ENCODE measurements at regions not wholly inside any gene's neighbourhood (a gene's known extent, or its start where the extent isn't known, plus 50 kb on each side); places are given as distances from the start of the nearest gene placed in this dataset.

DNA sequence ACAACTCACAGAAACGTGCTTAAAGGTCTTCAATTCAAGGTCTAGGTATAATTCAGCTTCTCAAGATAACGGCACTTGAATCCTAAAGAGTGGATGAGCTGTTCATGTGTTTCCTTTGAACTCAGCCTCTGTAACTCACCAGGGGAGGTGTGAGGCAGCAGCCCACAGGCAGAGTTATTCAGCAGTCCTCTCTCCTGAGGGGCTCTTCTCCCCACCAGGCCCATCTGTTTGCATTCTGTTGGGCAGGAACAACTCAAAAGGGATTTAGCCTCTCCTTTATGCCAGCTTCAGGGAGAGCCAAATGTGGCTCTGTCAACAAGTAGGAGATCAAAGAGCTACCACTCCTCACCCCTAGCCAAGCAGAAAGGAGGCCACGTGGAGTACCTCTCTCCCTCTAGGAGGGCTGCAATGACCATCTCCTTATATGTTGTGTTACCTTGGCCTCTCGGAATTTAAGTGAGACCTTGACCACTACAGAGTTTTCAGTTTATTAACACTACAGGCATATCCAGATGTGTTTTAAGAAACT lies 151.2 kb downstream of the SPATA18 start:
- no peak overlapping the region for H3K18ac ChIP-seq (ENCODE audit: extremely low read depth, low read length)
- H2BK120ac ChIP-seq (replicated peaks; ENCODE audit: low read depth, low read length), result no peak overlapping the region
- CTCF ChIA-PET (ENCODE audit: partially characterized antibody), result no interaction called here
- no peak overlapping the region for H3K4me3 ChIP-seq (ENCODE audit: extremely low read depth in 1 of 4, insufficient read depth in 2 of 4, low read depth in 3 of 4, low read length in 4 of 4)
- peaks cover 0 to 3% of the 10 kb centered on the region in 2 experiments for H4K20me1 ChIP-seq (replicated peaks in 1 of 2; ENCODE audit: control insufficient read depth in 1 of 2, insufficient read depth in 2 of 2, low read length in 2 of 2)
- H3K27ac ChIP-seq (ENCODE audit: low read depth, low read length), result no peak overlapping the region
- 0 out of 2 replicates have a peak overlapping the region, but pooled peaks have one; percentile 45 for H2AFZ ChIP-seq (ENCODE audit: low read length)
- H3K9me3 ChIP-seq (ENCODE audit: insufficient read depth in 2 of 2, low read depth in 1 of 2, low read length in 1 of 2), result no peaks in the 10 kb centered on the region
- peaks cover 0 to 10% (median 2%) of the 10 kb centered on the region in 4 experiments; a peak in 2 of 7 replicates for H3K4me1 ChIP-seq (replicated peaks in 1 of 4; ENCODE audit: control insufficient read depth in 3 of 4, insufficient read depth in 4 of 4, low read length in 3 of 4)
- H2BK15ac ChIP-seq (ENCODE audit: low read length), result no peak overlapping the region
- no peak overlapping the region for H2BK5ac ChIP-seq (ENCODE audit: low read depth, low read length)
- DNase-seq (ENCODE audit: low read depth in 1 of 2, low spot score in 2 of 2) (no peak), FAIRE-seq (no peak)
- no peaks in the 10 kb centered on the region for H3K36me3 ChIP-seq (ENCODE audit: control insufficient read depth in 2 of 4, insufficient read depth in 4 of 4, low read length in 3 of 4)
- H2AK5ac ChIP-seq (ENCODE audit: low read depth, low read length), result no peak overlapping the region
- H2BK12ac ChIP-seq (ENCODE audit: low read depth, low read length), result no peak overlapping the region; the same call in 1 of the 2 replicates
- H3K14ac ChIP-seq (ENCODE audit: insufficient read length), result no peak overlapping the region
- H3K23ac ChIP-seq (ENCODE audit: insufficient read length), result no peak overlapping the region
- TF ChIP-seq RBBP5 (IDR thresholded peaks at IDR 0.05; ENCODE audit: borderline replicate concordance, low read depth, low read length), result no peak
- TF ChIP-seq, protein P1, sequence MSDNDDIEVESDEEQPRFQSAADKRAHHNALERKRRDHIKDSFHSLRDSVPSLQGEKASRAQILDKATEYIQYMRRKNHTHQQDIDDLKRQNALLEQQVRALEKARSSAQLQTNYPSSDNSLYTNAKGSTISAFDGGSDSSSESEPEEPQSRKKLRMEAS (IDR thresholded peaks at IDR 0.05), result 0 out of 2 replicates have a peak, but pooled peaks have one; percentile 13
- no peak overlapping the region for H4K91ac ChIP-seq (replicated peaks; ENCODE audit: insufficient read length, low read length)
- H4K5ac ChIP-seq (ENCODE audit: insufficient read length, low read depth, low read length), result no peak overlapping the region
- POLR2A ChIA-PET (ENCODE audit: partially characterized antibody), result no interaction called here
- peaks cover 6% of the 10 kb centered on the region; the same call in 1 of the 2 replicates for H3K23me2 ChIP-seq (ENCODE audit: low read depth, low read length)
- H3K56ac ChIP-seq (replicated peaks; ENCODE audit: insufficient read length, low read depth, low read length), result no peak overlapping the region
- no peak overlapping the region for H2BK20ac ChIP-seq (ENCODE audit: low read length)
- H4K8ac ChIP-seq (ENCODE audit: extremely low read depth, insufficient read depth, low read length), result no peak overlapping the region
- H3K79me1 ChIP-seq (ENCODE audit: low read depth, low read length), result no peaks in the 10 kb centered on the region
- no peak overlapping the region for H3K9ac ChIP-seq (replicated peaks in 1 of 4; ENCODE audit: extremely low read depth in 1 of 4, low read depth in 3 of 4, low read length in 3 of 4)
- H3K79me2 ChIP-seq (ENCODE audit: control insufficient read depth in 1 of 2, insufficient read depth in 2 of 2, low read length in 2 of 2), result no peaks in the 10 kb centered on the region
- no peak overlapping the region for H3K4me2 ChIP-seq (ENCODE audit: insufficient read depth in 1 of 2, low read depth in 2 of 2, low read length in 2 of 2)
- H3K4ac ChIP-seq (replicated peaks; ENCODE audit: insufficient read length, low read depth, low read length), result no peak overlapping the region
- WGBS, 2 experiments (ENCODE audit: extremely low coverage in 1 of 2, insufficient coverage in 1 of 2, insufficient read length in 1 of 2, insufficient replicate concordance in 2 of 2, low coverage in 1 of 2, low lambda C conversion rate in 2 of 2, missing lambda C conversion rate in 1 of 2), result 70% methylated on average over 4 of the region's 4 CpGs; no CpG with 5 or more reads in 1 of the 2 experiments
- H3K27me3 ChIP-seq (replicated peaks in 1 of 4; ENCODE audit: control insufficient read depth in 3 of 4, extremely low read depth in 1 of 4, insufficient read depth in 3 of 4, low read length in 3 of 4), result no peaks in the 10 kb centered on the region

Measured in H1 (cell line).